Loucy (cell line): ENCODE measurements at regions not wholly inside any gene's neighbourhood (a gene's known extent, or its start where the extent isn't known, plus 50 kb on each side); places are given as distances from the start of the nearest gene placed in this dataset.

Experiments
- H2AFZ ChIP-seq: fragments of 200-600 bp; sonication (generic); 2 replicates; pipeline ENCODE4 v1.6.0; 2016; ENCODE audit warnings: antibody characterized with exemption, mild to moderate bottlenecking, low read length, moderate library complexity
- H3F3A ChIP-seq: fragments of 200-600 bp; 2 replicates; pipeline ENCODE4 v1.6.0; 2016; ENCODE audit warnings: antibody characterized with exemption, low read depth, mild to moderate bottlenecking
- H3K27me3 ChIP-seq: fragments of 200-600 bp; sonication (generic); 2 replicates; pipeline ENCODE4 v1.6.1; 2014; ENCODE audit warnings: low read length, mild to moderate bottlenecking; ENCODE audit not compliant: insufficient read depth, poor library complexity, severe bottlenecking
- H3K36me3 ChIP-seq: fragments of 200-600 bp; sonication (generic); 2 replicates; pipeline ENCODE4 v1.6.1; 2016; ENCODE audit warnings: low read length; ENCODE audit not compliant: insufficient read depth
- H3K4me1 ChIP-seq: fragments of 200-600 bp; sonication (generic); 2 replicates; pipeline ENCODE4 v1.5.1; 2014; ENCODE audit warnings: low read length, mild to moderate bottlenecking; ENCODE audit not compliant: insufficient read depth, poor library complexity, severe bottlenecking
- H3K4me2 ChIP-seq: fragments of 200-600 bp; sonication (generic); 2 replicates; pipeline ENCODE4 v1.6.0; 2014; ENCODE audit warnings: antibody characterized with exemption, low read length, low read depth, mild to moderate bottlenecking; ENCODE audit not compliant: poor library complexity, severe bottlenecking
- H3K4me3 ChIP-seq: fragments of 200-600 bp; sonication (generic); 2 replicates; pipeline ENCODE4 v1.5.1; 2014; ENCODE audit warnings: low read length, mild to moderate bottlenecking, mixed read lengths; ENCODE audit not compliant: poor library complexity, severe bottlenecking
- H3K79me2 ChIP-seq: fragments of 200-600 bp; sonication (generic); 2 replicates; pipeline ENCODE4 v1.6.1; 2014; ENCODE audit warnings: low read length; ENCODE audit not compliant: insufficient read depth
- H3K9ac ChIP-seq: fragments of 200-600 bp; sonication (generic); 2 replicates; pipeline ENCODE4 v1.6.0; 2014; ENCODE audit warnings: mild to moderate bottlenecking, low read depth, low read length, moderate library complexity; ENCODE audit not compliant: poor library complexity, severe bottlenecking
- H3K9me2 ChIP-seq: fragments of 200-600 bp; sonication (generic); replicated peaks from 2 replicates; pipeline ENCODE4 v1.6.1; 2016; ENCODE audit warnings: low read depth, low read length, mixed read lengths
- H3K9me3 ChIP-seq: fragments of 200-600 bp; sonication (generic); 2 replicates; pipeline ENCODE4 v1.6.1; 2014; ENCODE audit warnings: mild to moderate bottlenecking, antibody characterized with exemption, low read length, low read depth; ENCODE audit not compliant: insufficient read depth
- H4K20me1 ChIP-seq: fragments of 200-600 bp; sonication (generic); 2 replicates; pipeline ENCODE4 v1.6.0; 2014; ENCODE audit warnings: antibody characterized with exemption, low read length, mild to moderate bottlenecking; ENCODE audit not compliant: insufficient read depth, poor library complexity, severe bottlenecking
- EZH2phosphoT487 ChIP-seq: fragments of 200-600 bp; IDR thresholded peaks from 2 replicates; pipeline ENCODE4 v1.6.1; 2018; ENCODE audit warnings: antibody characterized with exemption, mild to moderate bottlenecking, moderate library complexity, borderline replicate concordance
- TF ChIP-seq, protein P1 (sequence below): fragments of 200-600 bp; sonication (generic); conservative IDR thresholded peaks from 2 replicates; pipeline ENCODE4 v1.5.1; 2014; ENCODE audit warnings: mild to moderate bottlenecking, antibody characterized with exemption, low read length

DNA sequence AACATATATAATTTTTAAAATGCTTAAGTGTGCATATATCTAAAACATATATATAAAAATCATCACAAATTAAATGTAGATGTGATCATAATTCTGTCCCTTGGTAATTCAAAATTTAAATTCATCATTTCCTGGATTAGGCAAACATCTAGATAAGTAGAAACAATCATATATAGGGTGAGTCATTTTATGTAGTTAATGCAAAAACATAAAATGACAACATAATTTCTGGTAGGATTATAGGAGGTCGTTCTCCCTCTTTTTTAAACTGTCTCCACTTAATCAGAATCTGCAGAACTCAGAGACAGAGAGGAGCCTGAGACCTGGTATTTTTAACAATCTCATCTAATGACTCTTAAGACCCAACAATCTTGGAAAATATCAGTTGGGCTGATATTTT is 333.4 kb downstream of the KCTD12 start:
- Histone ChIP-seq H3K36me3 (no peaks in the 10 kb centered on the region), H3K4me1 (peaks cover 11% of the 10 kb centered on the region), H3F3A (no peaks in the 10 kb centered on the region), H4K20me1 (no peaks in the 10 kb centered on the region), H3K27me3 (no peaks in the 10 kb centered on the region), H3K9me3 (no peaks in the 10 kb centered on the region), H2AFZ (no peak overlapping the region), H3K9me2 (no peaks in the 10 kb centered on the region), H3K79me2 (no peaks in the 10 kb centered on the region), H3K4me3 (no peak overlapping the region), H3K9ac (no peak overlapping the region), H3K4me2 (no peak overlapping the region)
- TF ChIP-seq, protein P1, sequence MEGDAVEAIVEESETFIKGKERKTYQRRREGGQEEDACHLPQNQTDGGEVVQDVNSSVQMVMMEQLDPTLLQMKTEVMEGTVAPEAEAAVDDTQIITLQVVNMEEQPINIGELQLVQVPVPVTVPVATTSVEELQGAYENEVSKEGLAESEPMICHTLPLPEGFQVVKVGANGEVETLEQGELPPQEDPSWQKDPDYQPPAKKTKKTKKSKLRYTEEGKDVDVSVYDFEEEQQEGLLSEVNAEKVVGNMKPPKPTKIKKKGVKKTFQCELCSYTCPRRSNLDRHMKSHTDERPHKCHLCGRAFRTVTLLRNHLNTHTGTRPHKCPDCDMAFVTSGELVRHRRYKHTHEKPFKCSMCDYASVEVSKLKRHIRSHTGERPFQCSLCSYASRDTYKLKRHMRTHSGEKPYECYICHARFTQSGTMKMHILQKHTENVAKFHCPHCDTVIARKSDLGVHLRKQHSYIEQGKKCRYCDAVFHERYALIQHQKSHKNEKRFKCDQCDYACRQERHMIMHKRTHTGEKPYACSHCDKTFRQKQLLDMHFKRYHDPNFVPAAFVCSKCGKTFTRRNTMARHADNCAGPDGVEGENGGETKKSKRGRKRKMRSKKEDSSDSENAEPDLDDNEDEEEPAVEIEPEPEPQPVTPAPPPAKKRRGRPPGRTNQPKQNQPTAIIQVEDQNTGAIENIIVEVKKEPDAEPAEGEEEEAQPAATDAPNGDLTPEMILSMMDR: no peak
- no peak for TF ChIP-seq EZH2phosphoT487

DNA sequence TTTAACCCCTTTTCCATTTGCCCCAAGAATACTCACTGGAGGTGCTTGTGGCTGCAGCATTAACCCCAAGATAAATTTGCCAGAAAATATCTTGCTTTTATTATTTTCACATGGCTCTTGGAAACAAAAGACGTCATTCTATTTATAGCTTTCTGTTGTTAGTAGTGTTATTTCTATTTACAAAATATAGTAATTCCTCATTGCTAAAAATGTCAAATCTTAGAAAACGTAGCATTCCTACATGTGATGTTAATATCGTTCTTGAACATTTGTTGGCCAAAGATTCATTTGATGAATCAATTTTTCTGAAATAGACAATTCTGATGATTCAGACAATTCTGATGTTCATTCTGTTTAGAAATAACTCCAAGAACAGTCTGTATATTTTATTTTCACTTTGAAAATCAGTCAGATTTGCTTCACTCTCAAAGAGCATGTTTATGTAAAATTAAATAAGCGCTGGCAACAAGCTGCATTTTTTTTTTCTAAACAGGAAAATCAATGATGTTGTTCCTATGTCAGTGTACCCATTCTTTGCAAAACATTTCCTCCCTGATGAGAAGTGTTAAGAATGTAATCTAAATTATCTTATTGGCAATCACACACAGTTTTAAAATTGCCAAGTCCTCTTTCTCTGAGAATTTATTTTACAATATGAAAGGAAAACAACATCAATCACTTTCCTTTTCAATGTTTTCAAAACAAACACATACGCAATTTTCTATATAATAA is 334.0 kb downstream of the KCTD12 start:
- Histone ChIP-seq H3F3A (no peaks in the 10 kb centered on the region), H4K20me1 (no peaks in the 10 kb centered on the region), H3K4me2 (no peak overlapping the region), H3K9ac (no peak overlapping the region), H3K27me3 (no peaks in the 10 kb centered on the region), H3K4me1 (peaks cover 11% of the 10 kb centered on the region), H3K4me3 (no peak overlapping the region), H3K36me3 (no peaks in the 10 kb centered on the region), H2AFZ (no peak overlapping the region), H3K79me2 (no peaks in the 10 kb centered on the region), H3K9me2 (no peaks in the 10 kb centered on the region), H3K9me3 (no peaks in the 10 kb centered on the region)
- TF ChIP-seq EZH2phosphoT487: no peak
- TF ChIP-seq, protein P1: no peak

DNA sequence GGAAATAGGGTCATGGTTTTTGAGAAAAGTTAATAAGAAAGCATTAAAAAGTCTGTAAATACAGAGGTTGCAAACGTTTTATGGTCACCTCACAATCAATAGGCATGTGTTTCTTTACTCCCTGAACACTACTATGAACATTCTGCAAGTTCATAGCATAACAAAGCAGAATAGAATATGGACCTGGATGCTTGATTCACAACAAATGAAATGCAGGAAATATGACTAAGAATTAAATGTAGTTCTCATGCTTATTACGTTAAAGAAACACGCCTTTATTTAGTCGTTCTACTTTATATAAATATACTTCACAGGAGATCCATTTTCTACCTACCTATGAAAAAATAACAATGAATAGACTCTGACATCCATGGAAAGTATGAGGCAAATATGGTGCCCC is 344.0 kb downstream of the KCTD12 start:
- H3K9me2 ChIP-seq: no peaks in the 10 kb centered on the region
- H3K36me3 ChIP-seq: no peaks in the 10 kb centered on the region
- no peak overlapping the region for H3K4me3 ChIP-seq
- H3K27me3 ChIP-seq: no peaks in the 10 kb centered on the region
- no peak overlapping the region for H2AFZ ChIP-seq
- no peak for TF ChIP-seq EZH2phosphoT487
- TF ChIP-seq, protein P1: no peak
- H3K9ac ChIP-seq: no peak overlapping the region
- H3K4me2 ChIP-seq: no peak overlapping the region
- H3K9me3 ChIP-seq: no peaks in the 10 kb centered on the region
- no peaks in the 10 kb centered on the region for H4K20me1 ChIP-seq
- no peaks in the 10 kb centered on the region for H3K4me1 ChIP-seq
- H3F3A ChIP-seq: no peaks in the 10 kb centered on the region
- no peaks in the 10 kb centered on the region for H3K79me2 ChIP-seq
